ENCODE measurements at regions not wholly inside any gene's neighbourhood (a gene's known extent, or its start where the extent isn't known, plus 50 kb on each side); places are given as distances from the start of the nearest gene placed in this dataset.

- no peak for DNase-seq
Measured at GRCh38 chr6:101312652-101313051, 80.9 kb upstream of the GRIK2 start.

DNA sequence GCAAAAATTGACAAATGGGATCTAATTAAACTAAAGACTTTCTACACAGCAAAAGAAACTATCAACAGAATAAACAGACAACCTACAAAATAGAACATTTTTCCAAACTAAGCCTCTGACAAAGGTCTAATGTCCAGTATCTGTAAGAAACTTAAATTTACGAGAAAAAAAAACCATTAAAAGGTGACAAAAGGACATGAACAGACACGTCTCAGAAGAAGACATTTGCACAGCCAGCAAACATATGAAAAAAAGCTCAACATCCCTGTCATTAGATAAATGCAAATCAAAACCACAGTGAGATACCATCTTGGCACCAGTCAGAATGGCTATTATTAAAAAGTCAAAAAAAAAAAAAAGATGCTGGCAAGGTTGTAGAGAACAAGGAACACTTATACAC, 70.6 kb upstream of the GRIK2 start:
- no peak for DNase-seq

DNA sequence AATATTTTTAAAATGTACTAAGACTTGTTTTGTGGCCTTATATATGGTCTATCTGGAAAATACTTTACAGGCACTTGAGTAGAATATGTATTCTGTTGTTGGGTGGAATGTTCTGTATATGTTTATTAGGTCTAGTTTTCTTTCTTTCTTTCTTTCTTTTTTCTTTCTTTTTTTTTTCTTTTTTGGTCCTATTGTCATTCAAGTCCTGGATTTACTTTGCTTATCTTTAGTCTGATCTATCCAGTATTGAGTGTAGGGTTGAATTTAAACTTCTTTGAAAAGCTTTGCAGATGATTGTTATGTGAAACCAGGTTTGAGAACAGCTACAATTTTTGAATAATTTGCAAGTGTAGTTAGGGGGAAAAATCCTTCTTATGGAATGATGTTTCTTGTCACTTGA, 67.1 kb upstream of the GRIK2 start:
- no peak for DNase-seq

DNA sequence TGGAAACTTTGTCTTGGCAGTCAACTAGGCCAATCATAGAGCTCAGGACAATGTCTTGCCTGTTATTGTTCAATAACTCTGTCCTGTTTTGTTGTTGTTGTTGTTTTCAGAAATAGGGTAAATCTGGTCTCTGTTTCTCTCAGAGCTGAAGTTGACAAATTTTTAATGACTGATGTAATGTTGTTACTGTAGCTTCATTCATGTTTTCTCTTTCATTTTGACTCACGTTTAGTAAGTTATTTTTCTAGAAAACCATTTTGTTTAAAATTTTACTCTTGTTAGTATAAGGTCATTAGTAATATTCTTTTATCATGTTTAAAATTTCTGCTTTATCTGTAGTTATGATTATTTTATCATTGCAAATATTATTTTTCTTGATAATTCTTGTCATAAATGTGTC, 51.6 kb upstream of the GRIK2 start:
- DNase-seq = no peak
